Activated CD8-positive, alpha-beta memory T cell treated with anti-CD3 and anti-CD28 coated beads, Interleukin-2, amount 50 U/mL, for 4 hours (primary cell): ENCODE measurements at regions not wholly inside any gene's neighbourhood (a gene's known extent, or its start where the extent isn't known, plus 50 kb on each side); places are given as distances from the start of the nearest gene placed in this dataset.
"Not testable (repeated sequence)": the region's sequence is repeated elsewhere in the genome, so short reads cannot be mapped to it uniquely, and the experiment has no call there.

Experiments used
- DNase-seq: peaks from one replicate; pipeline ENCODE4 v3.0.0-alpha.2; 2020

GRCh38 chr2:136319651-136320050 is 201.7 kb upstream of the CXCR4 start:
- no peak for DNase-seq

DNA sequence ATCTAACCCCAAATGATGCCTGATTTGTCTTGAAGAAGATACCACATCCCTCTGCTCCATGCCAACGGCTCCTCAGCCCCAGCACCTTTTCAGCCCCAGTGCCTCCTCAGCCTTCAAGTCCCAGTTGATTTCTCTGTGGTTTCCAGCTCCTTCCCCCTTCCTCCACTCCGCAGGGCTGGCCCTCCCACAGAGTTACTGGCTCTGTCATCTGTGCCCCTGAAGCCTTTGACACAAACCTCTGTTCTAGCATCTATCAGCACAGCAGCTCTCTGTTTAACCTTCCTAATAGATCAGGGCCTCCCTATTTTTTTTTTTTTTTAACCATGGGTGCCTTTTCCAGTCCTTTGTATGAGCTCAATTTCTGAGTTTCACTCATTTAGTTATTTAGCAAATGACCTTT is 201.3 kb upstream of the CXCR4 start:
- no peak for DNase-seq

DNA sequence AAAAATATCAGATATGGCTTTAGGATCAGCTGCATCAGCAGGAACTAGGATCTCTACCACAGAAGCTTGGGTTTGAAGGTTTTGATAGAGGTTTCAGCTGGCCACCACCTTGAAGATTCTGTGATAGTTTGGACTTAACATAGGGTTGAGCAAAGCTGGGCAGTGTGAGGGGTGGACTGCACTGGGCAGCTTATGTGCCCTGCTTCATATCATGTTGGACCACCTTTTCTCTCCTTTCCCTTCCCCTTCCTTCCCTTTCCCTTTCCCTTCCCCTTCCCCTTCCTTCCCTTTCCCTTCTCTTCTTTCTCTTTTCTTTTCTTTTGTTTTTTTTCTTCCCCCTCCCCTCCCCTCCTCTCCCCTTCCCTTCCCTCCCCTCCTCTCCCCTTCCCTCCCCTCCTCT is 196.3 kb upstream of the CXCR4 start:
- no peak for DNase-seq

DNA sequence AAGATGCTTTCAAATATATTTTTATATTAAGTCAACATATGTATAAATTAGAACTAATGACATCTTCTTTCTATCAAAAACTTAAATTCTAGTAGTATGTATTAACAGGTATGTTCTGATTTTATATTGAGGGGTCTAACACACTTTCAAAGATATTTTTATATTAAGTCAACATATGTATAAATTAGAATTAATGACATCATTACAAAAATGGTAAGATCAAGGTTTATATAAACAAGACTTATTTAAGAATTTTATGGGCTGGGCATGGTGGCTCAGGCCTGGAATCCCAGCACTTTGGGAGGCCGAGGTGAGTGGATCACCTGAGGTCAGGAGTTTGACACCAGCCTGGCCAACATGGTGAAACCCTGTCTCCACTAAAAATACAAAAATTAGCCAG is 194.6 kb upstream of the CXCR4 start:
- not testable (repeated sequence) for DNase-seq

- no peak for DNase-seq
These were observed 193.1 kb upstream of the CXCR4 start for GRCh38 chr2:136310797-136311603.

GRCh38 chr2:136310005-136310495 is 192.1 kb upstream of the CXCR4 start:
- no peak for DNase-seq

DNA sequence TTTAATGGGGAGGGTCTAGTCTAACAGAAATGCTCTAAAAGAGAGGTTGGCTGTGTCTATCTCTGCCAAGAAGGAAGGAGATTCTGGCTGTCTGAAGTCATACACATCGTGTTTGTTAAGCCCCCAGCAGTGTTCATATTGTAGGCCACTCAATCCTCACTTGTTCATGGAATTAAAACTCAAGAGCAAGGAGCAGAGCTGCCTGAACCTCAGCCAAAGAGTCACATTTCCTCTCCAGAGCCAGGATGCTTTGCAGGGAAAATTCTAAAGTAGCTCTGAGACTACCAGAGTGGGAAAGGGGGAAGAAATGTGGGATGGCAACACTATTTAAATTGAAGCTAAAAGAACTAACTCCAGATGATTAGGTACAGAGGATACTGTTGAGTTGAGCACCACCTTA is 190.7 kb upstream of the CXCR4 start:
- DNase-seq: no peak

DNA sequence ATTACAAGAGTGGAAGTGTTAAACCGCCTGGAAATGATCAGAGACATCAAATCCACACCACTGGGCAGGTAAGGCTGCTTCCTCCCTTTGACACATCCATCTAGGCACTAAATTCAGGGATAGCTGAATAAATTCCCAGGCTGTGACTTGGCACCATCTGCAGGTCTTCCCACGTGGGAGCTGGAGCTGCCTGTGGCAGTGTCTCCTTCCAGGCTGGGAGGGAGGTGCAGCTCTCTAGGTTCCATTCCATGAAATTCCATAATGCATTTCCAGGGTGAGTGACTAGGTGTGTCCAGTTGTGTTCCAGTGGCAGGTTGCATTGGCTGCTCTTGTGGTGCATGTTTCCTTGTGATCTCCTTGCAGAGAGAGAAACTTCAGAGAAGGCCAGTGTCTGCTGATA is 188.9 kb upstream of the CXCR4 start:
- no peak for DNase-seq

GRCh38 chr2:136305517-136306192 is 187.7 kb upstream of the CXCR4 start:
- DNase-seq: peak; percentile 57

- DNase-seq: no peak
These were observed 183.1 kb upstream of the CXCR4 start for GRCh38 chr2:136301006-136301405.

DNA sequence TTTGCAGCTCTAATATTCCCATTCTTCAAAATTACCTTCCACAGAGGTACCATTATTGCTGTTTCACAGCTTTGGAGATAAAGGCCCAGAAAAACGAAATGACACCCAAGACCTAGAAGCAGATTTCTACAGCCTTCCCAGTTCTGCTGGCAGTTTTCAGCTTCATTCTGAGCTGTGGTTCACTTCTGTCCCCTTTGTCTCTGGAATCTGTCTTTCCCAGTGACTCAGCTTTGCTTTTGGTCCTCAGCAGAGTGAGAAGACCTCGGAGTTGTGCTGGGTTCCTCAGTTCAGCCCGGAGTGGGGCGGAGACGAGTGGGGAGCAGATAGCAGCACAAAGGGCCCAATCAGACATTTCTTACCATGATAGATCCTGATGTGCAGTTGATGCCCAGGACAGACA is 180.7 kb upstream of the CXCR4 start:
- no peak for DNase-seq

- no peak for DNase-seq
These were observed 180.0 kb upstream of the CXCR4 start for GRCh38 chr2:136297994-136298393.

DNA sequence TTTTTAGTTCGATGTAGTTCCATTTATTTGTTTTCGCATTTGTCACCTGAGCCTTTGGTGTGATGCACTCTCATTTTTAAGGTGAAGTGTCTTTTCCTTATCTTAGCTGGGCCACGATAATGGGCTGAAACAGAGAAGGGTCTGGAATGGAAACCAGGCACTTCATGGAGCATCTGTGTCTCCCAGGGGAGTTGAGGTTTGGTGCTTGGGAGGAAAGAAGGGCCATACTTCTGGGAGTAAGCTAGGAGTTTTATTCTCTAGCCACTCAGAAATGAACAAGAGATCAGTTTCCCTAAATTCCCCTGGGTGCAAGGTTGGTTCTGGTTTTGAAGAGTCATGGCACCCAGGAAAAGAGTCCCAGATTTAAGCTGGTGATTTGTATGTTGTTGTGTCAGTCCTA is 179.4 kb upstream of the CXCR4 start:
- DNase-seq: no peak

DNA sequence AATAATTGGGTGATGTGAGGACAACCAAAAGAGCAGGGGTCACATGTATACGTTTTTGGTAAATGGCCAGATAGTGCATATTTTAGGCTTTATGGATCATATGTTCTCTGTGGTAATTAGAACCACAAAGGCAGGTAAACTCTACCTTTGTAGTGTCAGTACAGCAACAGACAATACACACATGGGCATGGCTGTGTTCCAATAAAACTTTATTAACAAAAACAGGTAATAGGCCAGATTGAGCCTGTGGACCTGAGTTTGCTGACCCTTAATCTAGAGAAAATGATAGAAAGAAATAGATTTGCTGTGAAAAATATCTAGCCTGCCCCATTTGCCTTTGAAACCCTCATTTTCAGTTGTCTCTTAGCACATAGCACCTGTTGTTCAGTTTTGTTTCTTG is 177.2 kb upstream of the CXCR4 start:
- DNase-seq: no peak

GRCh38 chr2:136291871-136292270 is 173.9 kb upstream of the CXCR4 start:
- DNase-seq: no peak

GRCh38 chr2:136290326-136290725 is 172.4 kb upstream of the CXCR4 start:
- DNase-seq: no peak

GRCh38 chr2:136288249-136288648 is 170.3 kb upstream of the CXCR4 start:
- no peak for DNase-seq

DNA sequence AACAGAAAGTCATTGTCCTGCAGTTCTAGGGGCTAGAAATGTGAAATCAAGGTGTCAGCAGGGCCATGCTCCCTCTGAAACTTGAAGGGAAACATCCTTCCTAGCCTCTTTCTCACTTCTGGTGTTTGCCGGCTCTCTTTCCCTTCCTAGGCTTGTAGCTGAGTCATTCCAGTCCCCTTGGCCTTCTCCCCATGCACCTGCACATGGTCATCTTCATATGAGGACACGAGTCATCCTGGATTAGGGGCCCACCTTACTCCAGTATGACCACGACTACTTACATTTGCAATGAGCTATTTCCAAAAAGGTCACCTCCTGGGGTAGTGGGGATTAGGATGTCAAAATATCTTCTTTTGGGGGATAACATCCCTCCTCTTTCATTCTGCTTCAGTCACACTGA is 168.5 kb upstream of the CXCR4 start:
- DNase-seq: no peak

DNA sequence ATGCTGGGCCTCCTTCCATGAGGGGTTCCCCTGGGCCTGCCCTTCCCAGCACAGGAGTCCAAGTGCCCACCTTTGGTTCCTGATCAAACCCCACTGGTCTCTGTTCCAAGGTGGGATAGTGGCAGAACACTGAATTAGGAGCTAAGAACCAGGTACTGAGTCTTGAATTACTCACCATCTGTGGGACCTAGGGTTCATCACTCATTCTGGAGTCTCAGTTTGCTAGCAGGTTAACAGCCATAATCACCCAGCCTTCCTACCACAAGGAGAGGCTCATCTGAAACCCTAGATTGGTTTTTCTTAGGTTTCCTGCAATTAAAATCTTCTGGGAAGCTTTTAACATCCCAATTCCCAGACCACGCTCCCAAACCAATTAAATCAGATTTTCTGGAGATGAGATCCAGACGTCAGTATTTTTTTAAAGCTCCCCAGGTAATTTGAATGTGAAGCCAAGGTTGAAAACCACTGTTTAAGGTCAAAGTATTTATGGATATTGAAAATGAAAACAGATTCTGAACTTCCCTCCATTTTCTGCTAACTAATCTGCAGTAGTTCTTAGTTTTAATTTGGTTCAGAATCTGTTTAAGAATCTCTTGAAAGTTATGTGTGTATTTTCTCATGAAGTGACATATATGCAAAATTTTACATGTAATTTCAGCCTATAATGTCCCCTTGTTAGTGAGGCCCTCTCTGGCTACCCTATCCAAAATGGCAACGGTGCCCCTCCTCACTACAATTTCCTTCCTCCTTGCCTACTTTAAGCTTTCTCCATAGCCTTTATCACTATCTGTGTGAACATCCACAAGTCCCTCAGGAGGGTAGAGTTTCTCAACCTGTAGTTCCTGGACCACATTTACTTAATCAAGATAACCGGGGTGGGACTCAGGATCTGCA is 166.5 kb upstream of the CXCR4 start:
- no peak for DNase-seq

- DNase-seq: no peak
These were observed 164.3 kb upstream of the CXCR4 start for GRCh38 chr2:136282251-136282650.

GRCh38 chr2:136281281-136282114 is 163.5 kb upstream of the CXCR4 start:
- DNase-seq: peak; percentile 41

DNA sequence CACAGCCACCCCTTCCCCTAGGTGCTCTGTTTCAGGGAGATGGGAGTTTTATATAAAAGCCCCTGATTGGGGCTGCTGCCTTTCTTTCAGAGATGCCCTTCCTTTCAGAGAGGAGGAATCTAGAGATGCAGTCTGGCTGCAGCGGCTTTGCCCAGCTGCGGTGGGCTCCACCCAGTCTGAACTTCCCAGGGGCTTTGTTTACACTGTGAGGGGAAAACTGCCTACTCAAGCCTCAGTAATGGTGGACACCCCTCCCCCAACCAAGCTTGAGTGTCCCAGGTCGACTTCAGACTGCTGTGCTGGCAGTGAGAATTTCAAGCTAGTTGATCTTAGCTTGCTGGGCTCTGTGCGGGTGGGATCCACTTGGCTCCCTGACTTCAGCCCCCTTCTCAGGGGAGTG is 148.4 kb upstream of the CXCR4 start:
- not testable (repeated sequence) for DNase-seq
